ENCODE measurements at regions not wholly inside any gene's neighbourhood (a gene's known extent, or its start where the extent isn't known, plus 50 kb on each side); places are given as distances from the start of the nearest gene placed in this dataset.

GRCh38 chr1:230591678-230592077 is 50.6 kb upstream of the COG2 start:
- TF ChIP-seq GATA2 (IDR thresholded peaks at IDR 0.05; ENCODE audit: low read depth, low read length), result no peak
- TF ChIP-seq GATA3 (IDR thresholded peaks at IDR 0.05; ENCODE audit: low read depth, low read length), result no peak

GRCh38 chr1:230589951-230590350 is 52.3 kb upstream of the COG2 start:
- TF ChIP-seq GATA3 (IDR thresholded peaks at IDR 0.05; ENCODE audit: low read depth, low read length) (no peak), GATA2 (IDR thresholded peaks at IDR 0.05; ENCODE audit: low read depth, low read length) (no peak)

GRCh38 chr1:230588323-230588746 is 53.9 kb upstream of the COG2 start:
- TF ChIP-seq GATA3 (IDR thresholded peaks at IDR 0.05; ENCODE audit: low read depth, low read length), result no peak
- TF ChIP-seq GATA2 (IDR thresholded peaks at IDR 0.05; ENCODE audit: low read depth, low read length), result no peak

- TF ChIP-seq GATA2 (IDR thresholded peaks at IDR 0.05; ENCODE audit: low read depth, low read length) (no peak), GATA3 (IDR thresholded peaks at IDR 0.05; ENCODE audit: low read depth, low read length) (no peak)
These were observed 55.2 kb upstream of the COG2 start for GRCh38 chr1:230587061-230587460.

- TF ChIP-seq GATA3 (IDR thresholded peaks at IDR 0.05; ENCODE audit: low read depth, low read length) (no peak), GATA2 (IDR thresholded peaks at IDR 0.05; ENCODE audit: low read depth, low read length) (no peak)
These were observed 57.6 kb upstream of the COG2 start for GRCh38 chr1:230584660-230585059.

- TF ChIP-seq GATA2 (IDR thresholded peaks at IDR 0.05; ENCODE audit: low read depth, low read length) (no peak), GATA3 (IDR thresholded peaks at IDR 0.05; ENCODE audit: low read depth, low read length) (no peak)
These were observed 60.7 kb upstream of the COG2 start for GRCh38 chr1:230581446-230582079.

GRCh38 chr1:230578616-230579015 is 63.7 kb upstream of the COG2 start:
- TF ChIP-seq GATA2 (IDR thresholded peaks at IDR 0.05; ENCODE audit: low read depth, low read length), result no peak
- TF ChIP-seq GATA3 (IDR thresholded peaks at IDR 0.05; ENCODE audit: low read depth, low read length), result no peak

- no peak for TF ChIP-seq GATA3 (IDR thresholded peaks at IDR 0.05; ENCODE audit: low read depth, low read length)
- no peak for TF ChIP-seq GATA2 (IDR thresholded peaks at IDR 0.05; ENCODE audit: low read depth, low read length)
These were observed 64.7 kb upstream of the COG2 start for GRCh38 chr1:230577537-230577936.

- no peak for TF ChIP-seq GATA3 (IDR thresholded peaks at IDR 0.05; ENCODE audit: low read depth, low read length)
- no peak for TF ChIP-seq GATA2 (IDR thresholded peaks at IDR 0.05; ENCODE audit: low read depth, low read length)
These were observed 66.3 kb upstream of the COG2 start for GRCh38 chr1:230575886-230576500.

- TF ChIP-seq GATA3 (IDR thresholded peaks at IDR 0.05; ENCODE audit: low read depth, low read length) (no peak), GATA2 (IDR thresholded peaks at IDR 0.05; ENCODE audit: low read depth, low read length) (no peak)
These were observed 67.8 kb upstream of the COG2 start for GRCh38 chr1:230574502-230574901.

- TF ChIP-seq GATA2 (IDR thresholded peaks at IDR 0.05; ENCODE audit: low read depth, low read length), result no peak
- TF ChIP-seq GATA3 (IDR thresholded peaks at IDR 0.05; ENCODE audit: low read depth, low read length), result no peak
These were observed 68.6 kb upstream of the COG2 start for GRCh38 chr1:230573658-230574057.

- TF ChIP-seq GATA2 (IDR thresholded peaks at IDR 0.05; ENCODE audit: low read depth, low read length), result no peak
- no peak for TF ChIP-seq GATA3 (IDR thresholded peaks at IDR 0.05; ENCODE audit: low read depth, low read length)
These were observed 69.9 kb upstream of the COG2 start for GRCh38 chr1:230572121-230573105.

GRCh38 chr1:230570724-230571360 is 71.4 kb upstream of the COG2 start:
- TF ChIP-seq GATA2 (IDR thresholded peaks at IDR 0.05; ENCODE audit: low read depth, low read length) (no peak), GATA3 (IDR thresholded peaks at IDR 0.05; ENCODE audit: low read depth, low read length) (no peak)

GRCh38 chr1:230569201-230569600 is 73.1 kb upstream of the COG2 start:
- TF ChIP-seq GATA2 (IDR thresholded peaks at IDR 0.05; ENCODE audit: low read depth, low read length) (no peak), GATA3 (IDR thresholded peaks at IDR 0.05; ENCODE audit: low read depth, low read length) (no peak)

All from SH-SY5Y (cell line).